Occipital lobe (tissue), 1 donor: ENCODE measurements at regions not wholly inside any gene's neighbourhood (a gene's known extent, or its start where the extent isn't known, plus 50 kb on each side); places are given as distances from the start of the nearest gene placed in this dataset.
"Not testable (repeated sequence)": the region's sequence is repeated elsewhere in the genome, so short reads cannot be mapped to it uniquely, and the experiment has no call there.

Experiments
- DNase-seq: peaks from one replicate; lab custom pipeline; 2025; lab: John Stamatoyannopoulos, UW

- no peak for DNase-seq
These were observed 306.9 kb upstream of the ARSJ start for GRCh38 chr4:114286262-114286810.

- DNase-seq = no peak
These were observed 307.7 kb upstream of the ARSJ start for GRCh38 chr4:114287079-114287696.

- no peak for DNase-seq
These were observed 302.5 kb upstream of the UGT8 start for GRCh38 chr4:114296126-114296525.

GRCh38 chr4:114302472-114302871 is 296.1 kb upstream of the UGT8 start:
- DNase-seq = no peak

GRCh38 chr4:114304046-114304445 is 294.6 kb upstream of the UGT8 start:
- DNase-seq = no peak

GRCh38 chr4:114304567-114304966 is 294.0 kb upstream of the UGT8 start:
- DNase-seq = no peak

GRCh38 chr4:114306946-114307345 is 291.7 kb upstream of the UGT8 start:
- DNase-seq = no peak

- DNase-seq = no peak
These were observed 288.2 kb upstream of the UGT8 start for GRCh38 chr4:114310296-114310925.

- DNase-seq = no peak
These were observed 286.8 kb upstream of the UGT8 start for GRCh38 chr4:114311787-114312186.

- DNase-seq = no peak
These were observed 286.3 kb upstream of the UGT8 start for GRCh38 chr4:114312338-114312737.

- no peak for DNase-seq
These were observed 281.8 kb upstream of the UGT8 start for GRCh38 chr4:114316789-114317188.

- DNase-seq = no peak
These were observed 281.0 kb upstream of the UGT8 start for GRCh38 chr4:114317564-114317963.

GRCh38 chr4:114318309-114318708 is 280.3 kb upstream of the UGT8 start:
- no peak for DNase-seq

- no peak for DNase-seq
These were observed 278.5 kb upstream of the UGT8 start for GRCh38 chr4:114320126-114320525.

GRCh38 chr4:114321366-114321765 is 277.2 kb upstream of the UGT8 start:
- no peak for DNase-seq

- DNase-seq = no peak
These were observed 274.8 kb upstream of the UGT8 start for GRCh38 chr4:114323841-114324240.

- DNase-seq = no peak
These were observed 272.2 kb upstream of the UGT8 start for GRCh38 chr4:114326358-114326757.

- no peak for DNase-seq
These were observed 266.5 kb upstream of the UGT8 start for GRCh38 chr4:114332119-114332518.

- DNase-seq = not testable (repeated sequence)
These were observed 264.2 kb upstream of the UGT8 start for GRCh38 chr4:114334363-114334762.

GRCh38 chr4:114334884-114335330 is 263.7 kb upstream of the UGT8 start:
- DNase-seq = no peak

- DNase-seq = no peak
These were observed 263.3 kb upstream of the UGT8 start for GRCh38 chr4:114335339-114335738.

GRCh38 chr4:114343015-114343414 is 255.6 kb upstream of the UGT8 start:
- no peak for DNase-seq

GRCh38 chr4:114349543-114350175 is 248.9 kb upstream of the UGT8 start:
- no peak for DNase-seq
